Fibroblast of pulmonary artery (primary cell): ENCODE measurements at regions not wholly inside any gene's neighbourhood (a gene's known extent, or its start where the extent isn't known, plus 50 kb on each side); places are given as distances from the start of the nearest gene placed in this dataset.
"Not testable (repeated sequence)": the region's sequence is repeated elsewhere in the genome, so short reads cannot be mapped to it uniquely, and the experiment has no call there.

Experiments
- DNase-seq: peaks from one replicate; pipeline ENCODE4 v3.0.0-alpha.2; 2010; ENCODE audit warnings: low read depth
- H3K4me3 ChIP-seq: replicated peaks from 2 replicates; pipeline ENCODE4 v1.5.1; 2011; ENCODE audit warnings: low read depth, mild to moderate bottlenecking, control low read depth, low read length, moderate library complexity
- CTCF ChIP-seq: IDR thresholded peaks from 2 replicates; pipeline ENCODE4 v1.5.1; 2011; ENCODE audit warnings: mild to moderate bottlenecking, control low read depth, low read length, inconsistent platforms; ENCODE audit errors: missing control alignments

- no peak overlapping the region for H3K4me3 ChIP-seq
- DNase-seq, result no peak
- no peak for TF ChIP-seq CTCF
Observed at GRCh38 chr18:73120626-73121025, 252.8 kb upstream of the NETO1 start.

GRCh38 chr18:73119574-73119973 is 251.8 kb upstream of the NETO1 start:
- no peak for TF ChIP-seq CTCF

GRCh38 chr18:73118121-73118816 is 250.5 kb upstream of the NETO1 start:
- DNase-seq, result peak; percentile 3
- no peak overlapping the region for H3K4me3 ChIP-seq

More at GRCh38 chr18:73119574-73119973, 251.8 kb upstream of the NETO1 start:
- H3K4me3 ChIP-seq, result no peak overlapping the region
- no peak for DNase-seq

GRCh38 chr18:73110307-73110706 is 242.5 kb upstream of the NETO1 start:
- DNase-seq, result no peak
- TF ChIP-seq CTCF, result no peak
- H3K4me3 ChIP-seq, result no peak overlapping the region

More at GRCh38 chr18:73118121-73118816, 250.5 kb upstream of the NETO1 start:
- TF ChIP-seq CTCF, result no peak

- no peak overlapping the region for H3K4me3 ChIP-seq
- no peak for DNase-seq
- no peak for TF ChIP-seq CTCF
Observed at GRCh38 chr18:73101977-73102376, 234.2 kb upstream of the NETO1 start.

- H3K4me3 ChIP-seq, DNase-seq: not testable (repeated sequence)
Observed at GRCh38 chr18:73101491-73101890, 233.7 kb upstream of the NETO1 start.

GRCh38 chr18:73099759-73100158 is 232.0 kb upstream of the NETO1 start:
- DNase-seq, result no peak
- no peak for TF ChIP-seq CTCF
- H3K4me3 ChIP-seq, result no peak overlapping the region
